ENCODE measurements at regions not wholly inside any gene's neighbourhood (a gene's known extent, or its start where the extent isn't known, plus 50 kb on each side); places are given as distances from the start of the nearest gene placed in this dataset.
"Not testable (repeated sequence)": the region's sequence is repeated elsewhere in the genome, so short reads cannot be mapped to it uniquely, and the experiment has no call there.

- Histone ChIP-seq H3K27me3 (no peaks in the 10 kb centered on the region), H3K9me3 (no peaks in the 10 kb centered on the region), H3K4me3 (no peak overlapping the region), H3K36me3 (no peaks in the 10 kb centered on the region)
- no peak for DNase-seq
Measured at GRCh38 chr20:6673071-6673470, 94.4 kb upstream of the BMP2 start.

- DNase-seq = no peak
- H3K9me3 ChIP-seq = no peaks in the 10 kb centered on the region
- H3K27me3 ChIP-seq = no peaks in the 10 kb centered on the region
- no peak overlapping the region for H3K4me3 ChIP-seq
- no peaks in the 10 kb centered on the region for H3K36me3 ChIP-seq
Measured at GRCh38 chr20:6671829-6672228, 95.7 kb upstream of the BMP2 start.

GRCh38 chr20:6668546-6668945, 98.9 kb upstream of the BMP2 start:
- Histone ChIP-seq H3K4me3 (no peak overlapping the region), H3K36me3 (no peaks in the 10 kb centered on the region), H3K9me3 (no peaks in the 10 kb centered on the region), H3K27me3 (no peaks in the 10 kb centered on the region)
- no peak for DNase-seq

- Histone ChIP-seq H3K36me3 (no peaks in the 10 kb centered on the region), H3K27me3 (no peaks in the 10 kb centered on the region), H3K4me3 (no peak overlapping the region), H3K9me3 (no peaks in the 10 kb centered on the region)
- no peak for DNase-seq
Measured at GRCh38 chr20:6665621-6666355, 101.7 kb upstream of the BMP2 start.

- Histone ChIP-seq H3K9me3 (no peaks in the 10 kb centered on the region), H3K4me3 (no peak overlapping the region), H3K27me3 (no peaks in the 10 kb centered on the region), H3K36me3 (no peaks in the 10 kb centered on the region)
- DNase-seq = no peak
Measured at GRCh38 chr20:6665161-6665560, 102.3 kb upstream of the BMP2 start.

- H3K36me3 ChIP-seq = no peaks in the 10 kb centered on the region
- H3K27me3 ChIP-seq = no peaks in the 10 kb centered on the region
- H3K4me3 ChIP-seq = no peak overlapping the region
- no peak for DNase-seq
- H3K9me3 ChIP-seq = no peaks in the 10 kb centered on the region
Measured at GRCh38 chr20:6664574-6664973, 102.9 kb upstream of the BMP2 start.

- H3K36me3 ChIP-seq = no peaks in the 10 kb centered on the region
- DNase-seq = no peak
- H3K9me3 ChIP-seq = no peaks in the 10 kb centered on the region
- H3K4me3 ChIP-seq = no peak overlapping the region
- no peaks in the 10 kb centered on the region for H3K27me3 ChIP-seq
Measured at GRCh38 chr20:6663751-6664388, 103.6 kb upstream of the BMP2 start.

- H3K9me3 ChIP-seq = no peaks in the 10 kb centered on the region
- no peaks in the 10 kb centered on the region for H3K36me3 ChIP-seq
- no peak for DNase-seq
- no peak overlapping the region for H3K4me3 ChIP-seq
- H3K27me3 ChIP-seq = no peaks in the 10 kb centered on the region
Measured at GRCh38 chr20:6663104-6663503, 104.4 kb upstream of the BMP2 start.

GRCh38 chr20:6662309-6662708, 105.2 kb upstream of the BMP2 start:
- Histone ChIP-seq H3K4me3 (no peak overlapping the region), H3K27me3 (no peaks in the 10 kb centered on the region)
- DNase-seq = no peak

GRCh38 chr20:6660441-6660840, 107.0 kb upstream of the BMP2 start:
- no peak overlapping the region for H3K4me3 ChIP-seq
- H3K9me3 ChIP-seq = no peaks in the 10 kb centered on the region
- no peaks in the 10 kb centered on the region for H3K27me3 ChIP-seq
- no peak for DNase-seq
- no peaks in the 10 kb centered on the region for H3K36me3 ChIP-seq

More at GRCh38 chr20:6662309-6662708, 105.2 kb upstream of the BMP2 start:
- Histone ChIP-seq H3K9me3 (no peaks in the 10 kb centered on the region), H3K36me3 (no peaks in the 10 kb centered on the region)

GRCh38 chr20:6658909-6659308, 108.6 kb upstream of the BMP2 start:
- H3K9me3 ChIP-seq, DNase-seq, H3K36me3 ChIP-seq, H3K4me3 ChIP-seq, H3K27me3 ChIP-seq: not testable (repeated sequence)

- H3K36me3 ChIP-seq = no peaks in the 10 kb centered on the region
- no peak for DNase-seq
- no peak overlapping the region for H3K4me3 ChIP-seq
- H3K27me3 ChIP-seq = no peaks in the 10 kb centered on the region
- no peaks in the 10 kb centered on the region for H3K9me3 ChIP-seq
Measured at GRCh38 chr20:6657904-6658303, 109.6 kb upstream of the BMP2 start.

GRCh38 chr20:6657111-6657510, 110.4 kb upstream of the BMP2 start:
- Histone ChIP-seq H3K4me3 (no peak overlapping the region), H3K9me3 (no peaks in the 10 kb centered on the region), H3K36me3 (no peaks in the 10 kb centered on the region), H3K27me3 (no peaks in the 10 kb centered on the region)
- DNase-seq = no peak

GRCh38 chr20:6654513-6655252, 112.8 kb upstream of the BMP2 start:
- H3K4me3 ChIP-seq = no peak overlapping the region
- H3K9me3 ChIP-seq = no peaks in the 10 kb centered on the region
- no peaks in the 10 kb centered on the region for H3K36me3 ChIP-seq
- no peak for DNase-seq
- H3K27me3 ChIP-seq = no peaks in the 10 kb centered on the region

- Histone ChIP-seq H3K27me3 (no peaks in the 10 kb centered on the region), H3K4me3 (no peak overlapping the region), H3K36me3 (no peaks in the 10 kb centered on the region), H3K9me3 (no peaks in the 10 kb centered on the region)
- no peak for DNase-seq
Measured at GRCh38 chr20:6651561-6651960, 115.9 kb upstream of the BMP2 start.

GRCh38 chr20:6651016-6651415, 116.5 kb upstream of the BMP2 start:
- DNase-seq = peak; percentile 93

GRCh38 chr20:6646021-6646636, 121.4 kb upstream of the BMP2 start:
- DNase-seq = no peak
- no peak overlapping the region for H3K4me3 ChIP-seq
- no peaks in the 10 kb centered on the region for H3K27me3 ChIP-seq
- no peaks in the 10 kb centered on the region for H3K36me3 ChIP-seq
- no peaks in the 10 kb centered on the region for H3K9me3 ChIP-seq

More at GRCh38 chr20:6651016-6651415, 116.5 kb upstream of the BMP2 start:
- H3K4me3 ChIP-seq = no peak overlapping the region
- H3K9me3 ChIP-seq = no peaks in the 10 kb centered on the region
- H3K36me3 ChIP-seq = no peaks in the 10 kb centered on the region
- no peaks in the 10 kb centered on the region for H3K27me3 ChIP-seq
